SK-N-SH (cell line): ENCODE measurements at regions not wholly inside any gene's neighbourhood (a gene's known extent, or its start where the extent isn't known, plus 50 kb on each side); places are given as distances from the start of the nearest gene placed in this dataset.

Experiments used
- CTCF ChIA-PET: fragments of 300-600, 350-600 bp; formaldehyde crosslinking; extraction: SDS; loops from one replicate; lab custom pipeline; 2021; lab: Yijun Ruan, JAX
- POLR2A ChIA-PET: fragments of 350-600 bp; sonication (Branson Sonifier 250); formaldehyde crosslinking; extraction: SDS; loops from one replicate; lab custom pipeline; 2020; ENCODE audit warnings: antibody characterized with exemption, inconsistent platforms; lab: Yijun Ruan, JAX
- DNase-seq: peaks from one replicate; pipeline ENCODE4 v3.0.0; 2012
- H2AFZ ChIP-seq: fragments of 200-600 bp; sonication (generic); 2 replicates; pipeline ENCODE4 v1.8.1; 2016; ENCODE audit warnings: antibody characterized with exemption, mild to moderate bottlenecking, low read depth
- H3F3A ChIP-seq: fragments of 200-600 bp; sonication (generic); replicated peaks from 2 replicates; pipeline ENCODE3; 2016; ENCODE audit warnings: antibody characterized with exemption, mild to moderate bottlenecking; ENCODE audit not compliant: insufficient read depth
- H3K27ac ChIP-seq, 2 experiments: fragments of 200-500 bp in 1 of 2; fragments of 200-600 bp in 1 of 2; sonication (Bioruptor generic) in 1 of 2; sonication (generic), shearing (Covaris generic) in 1 of 2; 2 replicates each; pipeline versions ENCODE4 v1.5.1 to v1.6.1; 2014 to 2016; ENCODE audit warnings: low read depth in 2 of 2, inconsistent platforms in 1 of 2, low read length in 1 of 2, mild to moderate bottlenecking in 1 of 2, mixed read lengths in 1 of 2
- H3K27me3 ChIP-seq: fragments of 200-600 bp; sonication (generic), shearing (Covaris generic); 2 replicates; pipeline ENCODE4 v1.6.1; 2016; ENCODE audit warnings: mixed run types; ENCODE audit not compliant: insufficient read depth
- H3K36me3 ChIP-seq, 2 experiments: fragments of 200-500 bp in 1 of 2; fragments of 200-600 bp in 1 of 2; sonication (Bioruptor generic) in 1 of 2; sonication (generic) in 1 of 2; replicated peaks in 1 of 2; 2 replicates each; pipeline versions ENCODE3 to v1.5.1; 2014 to 2016; ENCODE audit warnings: low read length in 1 of 2, mild to moderate bottlenecking in 1 of 2; ENCODE audit not compliant: insufficient read depth in 2 of 2, control insufficient read depth in 1 of 2
- H3K4me1 ChIP-seq, 2 experiments: fragments of 200-500 bp in 1 of 2; fragments of 200-600 bp in 1 of 2; sonication (Bioruptor generic) in 1 of 2; sonication (generic), shearing (Covaris generic) in 1 of 2; 2 replicates each; pipeline versions ENCODE4 v1.5.1 to v1.6.1; 2014 to 2016; ENCODE audit warnings: low read depth in 1 of 2, low read length in 1 of 2, mixed run types in 1 of 2; ENCODE audit not compliant: insufficient read depth in 2 of 2, control insufficient read depth in 1 of 2
- H3K4me2 ChIP-seq: fragments of 200-600 bp; sonication (generic), shearing (Covaris generic); 2 replicates; pipeline ENCODE4 v1.6.1; 2017; ENCODE audit warnings: mixed run types
- H3K4me3 ChIP-seq, 2 experiments: fragments of 200-500 bp in 1 of 2; fragments of 200-600 bp in 1 of 2; sonication (Bioruptor generic) in 1 of 2; sonication (generic), shearing (Covaris generic) in 1 of 2; 2 replicates each; pipeline versions ENCODE4 v1.5.1 to v1.8.1; 2014 to 2016; ENCODE audit warnings: low read depth in 2 of 2, inconsistent platforms in 1 of 2, low read length in 1 of 2, mild to moderate bottlenecking in 1 of 2, mixed read lengths in 1 of 2, moderate library complexity in 1 of 2
- H3K79me2 ChIP-seq: fragments of 200-600 bp; sonication (generic); 2 replicates; pipeline ENCODE4 v1.8.1; 2017; ENCODE audit warnings: mild to moderate bottlenecking; ENCODE audit not compliant: insufficient read depth
- H3K9ac ChIP-seq: fragments of 200-600 bp; sonication (generic); 2 replicates; pipeline ENCODE4 v1.6.1; 2017; ENCODE audit warnings: mixed run types
- H3K9me2 ChIP-seq: fragments of 200-600 bp; sonication (generic); 2 replicates; pipeline ENCODE4 v1.6.1; 2017; ENCODE audit warnings: mixed run types
- H3K9me3 ChIP-seq: fragments of 200-600 bp; sonication (generic); 2 replicates; pipeline ENCODE4 v1.6.1; 2017; ENCODE audit warnings: mixed run types, mild to moderate bottlenecking, moderate library complexity
- H4K20me1 ChIP-seq: fragments of 200-600 bp; sonication (generic); 2 replicates; pipeline ENCODE4 v1.6.1; 2017; ENCODE audit warnings: mild to moderate bottlenecking, mixed run types; ENCODE audit not compliant: insufficient read depth
- CHD2 ChIP-seq: fragments of 150-350 bp; IDR thresholded peaks from 2 replicates; pipeline ENCODE4 v1.6.1; 2018; ENCODE audit warnings: low read length; ENCODE audit not compliant: partially characterized antibody
- EZH2phosphoT487 ChIP-seq: fragments of 200-600 bp; sonication (generic); IDR thresholded peaks from 2 replicates; pipeline ENCODE4 v1.6.1; 2017; ENCODE audit warnings: low read depth, mixed run types, mild to moderate bottlenecking, antibody characterized with exemption, moderate library complexity, borderline replicate concordance
- GABPA ChIP-seq: IDR thresholded peaks from 2 replicates; pipeline ENCODE4 v1.4.0; 2012; ENCODE audit warnings: low read depth, mild to moderate bottlenecking
- GATA2 ChIP-seq: sonication (generic); formaldehyde crosslinking; IDR thresholded peaks from 2 replicates; pipeline ENCODE4 v1.5.0; 2020; ENCODE audit warnings: mild to moderate bottlenecking, missing genetic modification reagents
- JUND ChIP-seq: IDR thresholded peaks from 2 replicates; pipeline ENCODE4 v1.4.0; 2012
- MXI1 ChIP-seq: IDR thresholded peaks from 2 replicates; pipeline ENCODE4 v1.6.1; 2012; ENCODE audit warnings: mild to moderate bottlenecking, low read depth, low read length, improper control_type of control experiment
- NRF1 ChIP-seq: IDR thresholded peaks from 2 replicates; pipeline ENCODE4 v1.6.1; 2012; ENCODE audit warnings: low read depth, mild to moderate bottlenecking, low read length
- RCOR1 ChIP-seq: fragments of 150-350 bp; IDR thresholded peaks from 2 replicates; pipeline ENCODE4 v1.6.1; 2017; ENCODE audit warnings: antibody characterized with exemption, low read length
- RFX5 ChIP-seq: IDR thresholded peaks from 2 replicates; pipeline ENCODE4 v1.6.1; 2012; ENCODE audit warnings: mild to moderate bottlenecking, improper control_type of control experiment, low read length
- RXRA ChIP-seq: IDR thresholded peaks from 2 replicates; pipeline ENCODE4 v1.4.0; 2012; ENCODE audit warnings: low read depth, mild to moderate bottlenecking, borderline replicate concordance
- SMC3 ChIP-seq: IDR thresholded peaks from 2 replicates; pipeline ENCODE4 v1.6.1; 2012; ENCODE audit warnings: low read depth, low read length, improper control_type of control experiment
- TAF1 ChIP-seq: IDR thresholded peaks from 2 replicates; pipeline ENCODE4 v1.6.1; 2012; ENCODE audit warnings: low read depth, mild to moderate bottlenecking, low read length, moderate library complexity, borderline replicate concordance
- ZBTB33 ChIP-seq: IDR thresholded peaks from 2 replicates; pipeline ENCODE4 v1.4.0; 2012; ENCODE audit warnings: low read depth, borderline replicate concordance
- WGBS: methylation state at CpG from one replicate; pipeline ENCODE4 v1.1.6; 2017; ENCODE audit warnings: low lambda C conversion rate; 5-methylcytosine and 5-hydroxymethylcytosine counted together
- TF ChIP-seq, protein P1 (sequence below): IDR thresholded peaks from 2 replicates; pipeline ENCODE4 v1.6.1; 2012; ENCODE audit warnings: mild to moderate bottlenecking, low read depth, low read length, moderate library complexity
- TF ChIP-seq, protein P2 (sequence below): IDR thresholded peaks from 2 replicates; pipeline ENCODE4 v1.4.0; 2012; ENCODE audit warnings: low read depth, borderline replicate concordance
- TF ChIP-seq, protein P3 (sequence below): fragments of 150-350 bp; IDR thresholded peaks from 2 replicates; pipeline ENCODE4 v1.6.1; 2017; ENCODE audit warnings: antibody characterized with exemption, low read length, low read depth, borderline replicate concordance

DNA sequence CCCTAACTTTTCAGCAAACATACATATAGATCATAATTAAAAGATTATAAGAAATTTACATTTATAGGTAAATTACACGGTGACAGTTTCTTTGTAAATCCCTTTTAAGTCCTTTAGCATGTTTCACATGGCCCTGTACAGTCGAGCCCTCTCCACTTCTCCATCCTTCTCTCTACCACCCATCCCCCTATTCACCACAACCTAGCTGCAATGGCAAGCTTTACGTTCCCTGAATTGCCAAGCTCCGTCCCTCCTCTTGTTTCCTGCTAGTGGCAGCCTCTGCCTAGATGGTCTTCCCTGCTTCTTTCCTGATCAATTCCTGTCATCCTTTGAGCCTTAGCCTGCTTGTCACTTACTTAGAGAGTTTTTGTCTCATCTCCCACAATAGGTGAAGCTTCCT lies 116.2 kb downstream of the TMA16 start (continued):
- TF ChIP-seq, protein P1, sequence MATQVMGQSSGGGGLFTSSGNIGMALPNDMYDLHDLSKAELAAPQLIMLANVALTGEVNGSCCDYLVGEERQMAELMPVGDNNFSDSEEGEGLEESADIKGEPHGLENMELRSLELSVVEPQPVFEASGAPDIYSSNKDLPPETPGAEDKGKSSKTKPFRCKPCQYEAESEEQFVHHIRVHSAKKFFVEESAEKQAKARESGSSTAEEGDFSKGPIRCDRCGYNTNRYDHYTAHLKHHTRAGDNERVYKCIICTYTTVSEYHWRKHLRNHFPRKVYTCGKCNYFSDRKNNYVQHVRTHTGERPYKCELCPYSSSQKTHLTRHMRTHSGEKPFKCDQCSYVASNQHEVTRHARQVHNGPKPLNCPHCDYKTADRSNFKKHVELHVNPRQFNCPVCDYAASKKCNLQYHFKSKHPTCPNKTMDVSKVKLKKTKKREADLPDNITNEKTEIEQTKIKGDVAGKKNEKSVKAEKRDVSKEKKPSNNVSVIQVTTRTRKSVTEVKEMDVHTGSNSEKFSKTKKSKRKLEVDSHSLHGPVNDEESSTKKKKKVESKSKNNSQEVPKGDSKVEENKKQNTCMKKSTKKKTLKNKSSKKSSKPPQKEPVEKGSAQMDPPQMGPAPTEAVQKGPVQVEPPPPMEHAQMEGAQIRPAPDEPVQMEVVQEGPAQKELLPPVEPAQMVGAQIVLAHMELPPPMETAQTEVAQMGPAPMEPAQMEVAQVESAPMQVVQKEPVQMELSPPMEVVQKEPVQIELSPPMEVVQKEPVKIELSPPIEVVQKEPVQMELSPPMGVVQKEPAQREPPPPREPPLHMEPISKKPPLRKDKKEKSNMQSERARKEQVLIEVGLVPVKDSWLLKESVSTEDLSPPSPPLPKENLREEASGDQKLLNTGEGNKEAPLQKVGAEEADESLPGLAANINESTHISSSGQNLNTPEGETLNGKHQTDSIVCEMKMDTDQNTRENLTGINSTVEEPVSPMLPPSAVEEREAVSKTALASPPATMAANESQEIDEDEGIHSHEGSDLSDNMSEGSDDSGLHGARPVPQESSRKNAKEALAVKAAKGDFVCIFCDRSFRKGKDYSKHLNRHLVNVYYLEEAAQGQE = no peak
- no peak for TF ChIP-seq CHD2
- TF ChIP-seq GATA2 (CRISPR knock-in tag) = no peak
- TF ChIP-seq SMC3 = no peak
- TF ChIP-seq JUND = no peak
- no peak for TF ChIP-seq RCOR1
- no peak for TF ChIP-seq NRF1
- no peak for TF ChIP-seq RXRA

GRCh38 chr4:163611182-163611581 lies 116.7 kb downstream of the TMA16 start:
- Histone ChIP-seq H3F3A (no peaks in the 10 kb centered on the region), H2AFZ (no peak overlapping the region), H3K4me1 (no peaks in the 10 kb centered on the region), H3K9ac (no peak overlapping the region), H3K9me2 (no peaks in the 10 kb centered on the region), H3K27ac (no peak overlapping the region), H3K27me3 (no peaks in the 10 kb centered on the region), H3K4me2 (no peak overlapping the region), H3K79me2 (no peaks in the 10 kb centered on the region), H3K4me3 (no peak overlapping the region), H3K36me3 (no peaks in the 10 kb centered on the region), H4K20me1 (no peaks in the 10 kb centered on the region), H3K9me3 (no peaks in the 10 kb centered on the region)
- 14% methylated on average over 3 of the region's 3 CpGs for WGBS
- DNase-seq = no peak
- TF ChIP-seq RFX5 = no peak
- TF ChIP-seq MXI1 = no peak
- no peak for TF ChIP-seq TAF1
- no peak for TF ChIP-seq EZH2phosphoT487
- TF ChIP-seq, protein P2, sequence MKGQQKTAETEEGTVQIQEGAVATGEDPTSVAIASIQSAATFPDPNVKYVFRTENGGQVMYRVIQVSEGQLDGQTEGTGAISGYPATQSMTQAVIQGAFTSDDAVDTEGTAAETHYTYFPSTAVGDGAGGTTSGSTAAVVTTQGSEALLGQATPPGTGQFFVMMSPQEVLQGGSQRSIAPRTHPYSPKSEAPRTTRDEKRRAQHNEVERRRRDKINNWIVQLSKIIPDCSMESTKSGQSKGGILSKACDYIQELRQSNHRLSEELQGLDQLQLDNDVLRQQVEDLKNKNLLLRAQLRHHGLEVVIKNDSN = no peak
- TF ChIP-seq ZBTB33 = no peak
- TF ChIP-seq, protein P3, sequence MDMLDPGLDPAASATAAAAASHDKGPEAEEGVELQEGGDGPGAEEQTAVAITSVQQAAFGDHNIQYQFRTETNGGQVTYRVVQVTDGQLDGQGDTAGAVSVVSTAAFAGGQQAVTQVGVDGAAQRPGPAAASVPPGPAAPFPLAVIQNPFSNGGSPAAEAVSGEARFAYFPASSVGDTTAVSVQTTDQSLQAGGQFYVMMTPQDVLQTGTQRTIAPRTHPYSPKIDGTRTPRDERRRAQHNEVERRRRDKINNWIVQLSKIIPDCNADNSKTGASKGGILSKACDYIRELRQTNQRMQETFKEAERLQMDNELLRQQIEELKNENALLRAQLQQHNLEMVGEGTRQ = no peak
- TF ChIP-seq GABPA = no peak
- ChIA-PET POLR2A (no interaction called here), CTCF (no interaction called here)
